ENCODE measurements at regions not wholly inside any gene's neighbourhood (a gene's known extent, or its start where the extent isn't known, plus 50 kb on each side); places are given as distances from the start of the nearest gene placed in this dataset.

DNA sequence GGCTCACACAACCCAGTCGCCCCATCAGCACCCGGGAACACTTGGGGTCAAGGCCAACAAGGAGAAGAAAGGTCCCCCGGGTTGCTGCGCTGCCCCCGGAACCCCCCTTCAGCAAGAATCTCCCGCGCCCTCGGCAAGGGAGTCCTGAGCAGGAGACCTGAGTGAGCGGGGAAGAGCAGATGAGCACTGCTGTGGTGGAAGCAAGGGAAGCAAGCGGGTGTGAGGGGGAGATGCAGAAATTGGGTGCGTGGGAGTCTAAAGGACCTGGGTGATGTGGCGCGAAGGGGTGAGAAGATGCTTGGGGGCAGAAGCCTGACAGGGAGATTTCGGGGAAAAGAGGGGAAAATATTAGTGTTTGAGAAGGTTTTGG lies 105.5 kb upstream of the PRB2 start (continued):
- TF ChIP-seq REST (IDR thresholded peaks at IDR 0.05; ENCODE audit: borderline replicate concordance): no peak
- TF ChIP-seq REST (CRISPR knock-in tag; IDR thresholded peaks at IDR 0.05; ENCODE audit: low read depth): peak; percentile 43; the same call in 1 of the 2 replicates
- TF ChIP-seq CBX3 (IDR thresholded peaks at IDR 0.05; ENCODE audit: borderline replicate concordance in 1 of 2, low read length in 2 of 2): no peak
- no peak for TF ChIP-seq ILK (tag; IDR thresholded peaks at IDR 0.05; ENCODE audit: borderline replicate concordance, low read depth)
- TF ChIP-seq RNF219 (CRISPR knock-in tag; IDR thresholded peaks at IDR 0.05): no peak
- TF ChIP-seq ELF2 (CRISPR knock-in tag; IDR thresholded peaks at IDR 0.05): no peak

All from K562 (cell line).